Left ventricle myocardium superior (tissue), 1 donor: ENCODE measurements at regions not wholly inside any gene's neighbourhood (a gene's known extent, or its start where the extent isn't known, plus 50 kb on each side); places are given as distances from the start of the nearest gene placed in this dataset.
"Not testable (repeated sequence)": the region's sequence is repeated elsewhere in the genome, so short reads cannot be mapped to it uniquely, and the experiment has no call there.

Source experiments
- ATAC-seq: fragments of 200-7000 bp; cut with Tn5 transposase; one replicate; pipeline ENCODE4 v1.9.1; 2020; ENCODE audit warnings: mild to moderate bottlenecking, moderate library complexity
- DNase-seq: peaks from one replicate; pipeline ENCODE4 v3.0.0-alpha.2; 2020
- intact Hi-C: fragments of 100-400 bp; cut with micrococcal nuclease; formaldehyde crosslinking; loops from one replicate; pipeline ENCODE4 v1.11.0; 2022
- donor health status: DM: no; HTN: yes; CAD: no; lungs with severe emphysema.

- ATAC-seq, intact Hi-C loops, DNase-seq: not testable (repeated sequence)
Observed at GRCh38 chr14:18879547-18879946, 87.7 kb upstream of the POTEM start.

GRCh38 chr14:18880519-18880918 lies 86.7 kb upstream of the POTEM start:
- ATAC-seq, DNase-seq, intact Hi-C loops: not testable (repeated sequence)

DNA sequence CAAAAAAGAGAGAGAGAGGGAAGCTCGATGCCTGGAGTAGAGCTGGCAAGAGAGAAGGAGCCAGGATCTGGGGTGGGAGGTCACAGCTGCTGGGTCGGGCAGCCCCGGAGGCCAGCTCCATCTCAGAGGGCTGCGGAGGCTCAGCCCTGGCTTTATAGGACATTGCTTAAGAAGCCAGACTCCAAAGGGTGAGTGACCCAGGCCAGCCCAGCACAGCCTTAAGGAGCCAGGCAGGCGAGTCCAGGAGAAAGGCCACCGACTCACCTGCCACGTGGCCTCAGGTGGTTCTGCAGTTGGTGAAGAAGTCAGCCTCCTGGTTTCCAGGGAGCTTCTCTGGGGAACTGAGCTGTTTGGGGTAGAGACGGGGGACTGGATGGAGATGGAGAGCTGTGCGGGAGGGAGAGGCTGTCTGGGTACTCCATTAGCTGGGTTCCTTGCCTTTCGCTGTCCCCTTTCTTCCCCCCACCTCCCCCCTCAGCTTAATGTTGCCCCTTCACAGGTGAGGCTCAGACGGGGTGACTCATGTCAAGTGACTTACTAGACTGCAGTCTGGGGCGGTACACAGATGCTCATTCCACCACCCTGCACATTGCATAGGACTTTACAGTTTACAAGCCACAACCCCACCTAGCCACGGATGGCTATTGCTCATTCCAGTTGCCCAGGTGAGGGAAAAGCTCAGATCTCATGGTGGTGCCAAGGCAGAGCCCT lies 85.9 kb upstream of the POTEM start:
- DNase-seq, ATAC-seq, intact Hi-C loops: not testable (repeated sequence)

DNA sequence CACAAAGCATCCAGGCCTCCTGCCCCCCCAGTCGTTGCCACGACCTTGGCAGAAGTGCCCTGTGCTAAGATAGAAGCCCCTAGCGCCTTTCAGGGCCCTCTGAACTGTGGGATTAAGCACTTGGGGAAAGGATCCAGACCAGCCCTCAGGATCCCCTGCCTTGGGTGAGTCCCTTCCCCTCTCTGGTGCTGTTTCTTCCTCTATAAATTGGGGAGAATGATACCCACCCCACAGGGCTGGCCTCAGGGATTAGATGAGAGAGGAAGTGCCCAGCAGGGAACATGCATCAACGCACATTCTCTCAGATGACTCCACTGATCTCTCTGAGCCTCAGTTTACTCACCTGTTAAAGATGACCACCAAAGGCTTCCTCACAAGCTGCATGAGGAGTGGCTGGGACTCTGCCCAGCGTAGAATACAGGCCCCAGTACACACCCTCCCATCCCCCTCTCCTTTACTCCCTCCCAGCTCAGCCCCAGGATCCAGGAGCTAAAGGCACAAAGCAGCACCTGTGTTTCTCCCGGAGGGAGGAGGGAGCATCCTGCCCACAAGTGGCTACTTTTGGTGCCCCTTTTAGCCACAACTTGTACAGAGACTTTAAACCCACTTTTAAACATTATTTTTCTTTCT lies 85.3 kb upstream of the POTEM start:
- DNase-seq, intact Hi-C loops, ATAC-seq: not testable (repeated sequence)

GRCh38 chr14:18890201-18890600 lies 77.0 kb upstream of the POTEM start:
- ATAC-seq, DNase-seq, intact Hi-C loops: not testable (repeated sequence)

GRCh38 chr14:18913860-18914259 lies 53.4 kb upstream of the POTEM start:
- ATAC-seq, DNase-seq, intact Hi-C loops: not testable (repeated sequence)

DNA sequence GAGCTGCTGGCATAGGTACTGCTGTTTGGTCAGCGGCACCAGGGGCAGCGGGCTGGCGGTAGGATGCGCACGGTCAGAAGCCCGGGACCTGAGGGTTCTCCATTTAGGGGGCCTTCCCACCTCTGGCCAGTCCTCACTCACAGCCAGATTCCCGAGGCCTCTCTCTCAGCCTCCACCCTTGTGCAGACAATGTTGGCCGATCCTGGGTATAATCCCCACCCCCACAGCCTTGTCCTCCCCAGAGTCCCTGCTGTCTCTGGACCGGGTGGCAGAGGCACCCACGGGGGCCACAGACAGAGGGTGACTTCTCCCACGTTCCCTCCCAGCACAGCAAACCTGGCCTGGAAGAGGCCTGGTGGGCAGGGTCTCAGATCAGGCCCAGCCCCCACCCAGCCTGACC lies 52.7 kb upstream of the POTEM start:
- DNase-seq, result peak; percentile 7
- intact Hi-C loops, ATAC-seq: not testable (repeated sequence)
